ENCODE measurements at regions not wholly inside any gene's neighbourhood (a gene's known extent, or its start where the extent isn't known, plus 50 kb on each side); places are given as distances from the start of the nearest gene placed in this dataset.

DNA sequence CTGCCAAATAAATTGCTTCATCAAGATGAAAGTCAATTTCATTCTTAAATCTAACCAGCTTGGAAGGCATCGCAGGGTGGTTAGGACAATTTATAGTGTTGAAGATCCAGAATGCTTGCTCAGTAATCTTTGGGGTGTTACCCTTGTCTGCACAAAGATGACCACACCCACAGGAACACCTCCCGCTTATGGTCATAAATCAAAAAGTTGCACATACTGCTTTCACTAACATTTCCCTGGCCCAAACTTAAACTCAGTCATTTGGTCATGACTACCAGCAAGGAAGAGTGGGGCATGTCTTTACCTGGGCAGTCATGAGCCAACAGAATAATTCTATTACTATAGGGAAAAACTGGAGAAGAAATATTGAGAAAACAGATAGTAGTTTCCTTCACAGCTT is 57.6 kb upstream of the KIF2B start:
- Histone ChIP-seq H3K27ac (ENCODE audit: low read depth) (no peak overlapping the region), H3K4me2 (no peak overlapping the region), H4K20me1 (replicated peaks; ENCODE audit: insufficient read depth) (no peaks in the 10 kb centered on the region), H3K27me3 (ENCODE audit: insufficient read depth) (no peaks in the 10 kb centered on the region), H2AFZ (no peak overlapping the region), H3K36me3 (ENCODE audit: insufficient read depth) (no peaks in the 10 kb centered on the region), H3F3A (replicated peaks; ENCODE audit: low read depth) (no peaks in the 10 kb centered on the region), H3K79me2 (replicated peaks; ENCODE audit: insufficient read depth) (no peaks in the 10 kb centered on the region), H3K9me2 (ENCODE audit: insufficient read depth) (no peaks in the 10 kb centered on the region; the same call in 1 of the 2 replicates), H3K4me1 (ENCODE audit: insufficient read depth) (peaks cover 3% of the 10 kb centered on the region; the same call in 1 of the 2 replicates), H3K4me3 (no peak overlapping the region)
- TF ChIP-seq STAT1 (IDR thresholded peaks at IDR 0.05; ENCODE audit: unreplicated experiment), result no peak
- no peak for TF ChIP-seq ZNF331 (CRISPR knock-in tag; IDR thresholded peaks at IDR 0.05; ENCODE audit: low read depth)
- TF ChIP-seq NANOG (IDR thresholded peaks at IDR 0.05; ENCODE audit: borderline replicate concordance), result no peak
- TF ChIP-seq, protein P1, sequence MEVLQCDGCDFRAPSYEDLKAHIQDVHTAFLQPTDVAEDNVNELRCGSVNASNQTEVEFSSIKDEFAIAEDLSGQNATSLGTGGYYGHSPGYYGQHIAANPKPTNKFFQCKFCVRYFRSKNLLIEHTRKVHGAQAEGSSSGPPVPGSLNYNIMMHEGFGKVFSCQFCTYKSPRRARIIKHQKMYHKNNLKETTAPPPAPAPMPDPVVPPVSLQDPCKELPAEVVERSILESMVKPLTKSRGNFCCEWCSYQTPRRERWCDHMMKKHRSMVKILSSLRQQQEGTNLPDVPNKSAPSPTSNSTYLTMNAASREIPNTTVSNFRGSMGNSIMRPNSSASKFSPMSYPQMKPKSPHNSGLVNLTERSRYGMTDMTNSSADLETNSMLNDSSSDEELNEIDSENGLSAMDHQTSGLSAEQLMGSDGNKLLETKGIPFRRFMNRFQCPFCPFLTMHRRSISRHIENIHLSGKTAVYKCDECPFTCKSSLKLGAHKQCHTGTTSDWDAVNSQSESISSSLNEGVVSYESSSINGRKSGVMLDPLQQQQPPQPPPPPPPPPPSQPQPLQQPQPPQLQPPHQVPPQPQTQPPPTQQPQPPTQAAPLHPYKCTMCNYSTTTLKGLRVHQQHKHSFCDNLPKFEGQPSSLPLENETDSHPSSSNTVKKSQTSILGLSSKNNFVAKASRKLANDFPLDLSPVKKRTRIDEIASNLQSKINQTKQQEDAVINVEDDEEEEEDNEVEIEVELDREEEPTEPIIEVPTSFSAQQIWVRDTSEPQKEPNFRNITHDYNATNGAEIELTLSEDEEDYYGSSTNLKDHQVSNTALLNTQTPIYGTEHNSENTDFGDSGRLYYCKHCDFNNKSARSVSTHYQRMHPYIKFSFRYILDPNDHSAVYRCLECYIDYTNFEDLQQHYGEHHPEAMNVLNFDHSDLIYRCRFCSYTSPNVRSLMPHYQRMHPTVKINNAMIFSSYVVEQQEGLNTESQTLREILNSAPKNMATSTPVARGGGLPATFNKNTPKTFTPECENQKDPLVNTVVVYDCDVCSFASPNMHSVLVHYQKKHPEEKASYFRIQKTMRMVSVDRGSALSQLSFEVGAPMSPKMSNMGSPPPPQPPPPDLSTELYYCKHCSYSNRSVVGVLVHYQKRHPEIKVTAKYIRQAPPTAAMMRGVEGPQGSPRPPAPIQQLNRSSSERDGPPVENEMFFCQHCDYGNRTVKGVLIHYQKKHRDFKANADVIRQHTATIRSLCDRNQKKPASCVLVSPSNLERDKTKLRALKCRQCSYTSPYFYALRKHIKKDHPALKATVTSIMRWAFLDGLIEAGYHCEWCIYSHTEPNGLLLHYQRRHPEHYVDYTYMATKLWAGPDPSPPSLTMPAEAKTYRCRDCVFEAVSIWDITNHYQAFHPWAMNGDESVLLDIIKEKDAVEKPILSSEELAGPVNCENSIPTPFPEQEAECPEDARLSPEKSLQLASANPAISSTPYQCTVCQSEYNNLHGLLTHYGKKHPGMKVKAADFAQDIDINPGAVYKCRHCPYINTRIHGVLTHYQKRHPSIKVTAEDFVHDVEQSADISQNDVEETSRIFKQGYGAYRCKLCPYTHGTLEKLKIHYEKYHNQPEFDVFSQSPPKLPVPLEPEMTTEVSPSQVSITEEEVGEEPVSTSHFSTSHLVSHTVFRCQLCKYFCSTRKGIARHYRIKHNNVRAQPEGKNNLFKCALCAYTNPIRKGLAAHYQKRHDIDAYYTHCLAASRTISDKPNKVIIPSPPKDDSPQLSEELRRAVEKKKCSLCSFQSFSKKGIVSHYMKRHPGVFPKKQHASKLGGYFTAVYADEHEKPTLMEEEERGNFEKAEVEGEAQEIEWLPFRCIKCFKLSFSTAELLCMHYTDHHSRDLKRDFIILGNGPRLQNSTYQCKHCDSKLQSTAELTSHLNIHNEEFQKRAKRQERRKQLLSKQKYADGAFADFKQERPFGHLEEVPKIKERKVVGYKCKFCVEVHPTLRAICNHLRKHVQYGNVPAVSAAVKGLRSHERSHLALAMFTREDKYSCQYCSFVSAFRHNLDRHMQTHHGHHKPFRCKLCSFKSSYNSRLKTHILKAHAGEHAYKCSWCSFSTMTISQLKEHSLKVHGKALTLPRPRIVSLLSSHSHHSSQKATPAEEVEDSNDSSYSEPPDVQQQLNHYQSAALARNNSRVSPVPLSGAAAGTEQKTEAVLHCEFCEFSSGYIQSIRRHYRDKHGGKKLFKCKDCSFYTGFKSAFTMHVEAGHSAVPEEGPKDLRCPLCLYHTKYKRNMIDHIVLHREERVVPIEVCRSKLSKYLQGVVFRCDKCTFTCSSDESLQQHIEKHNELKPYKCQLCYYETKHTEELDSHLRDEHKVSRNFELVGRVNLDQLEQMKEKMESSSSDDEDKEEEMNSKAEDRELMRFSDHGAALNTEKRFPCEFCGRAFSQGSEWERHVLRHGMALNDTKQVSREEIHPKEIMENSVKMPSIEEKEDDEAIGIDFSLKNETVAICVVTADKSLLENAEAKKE (CRISPR knock-in tag; IDR thresholded peaks at IDR 0.05), result no peak
- TF ChIP-seq POLR2AphosphoS5 (IDR thresholded peaks at IDR 0.05; ENCODE audit: low read depth), result no peak
- TF ChIP-seq, protein P2, sequence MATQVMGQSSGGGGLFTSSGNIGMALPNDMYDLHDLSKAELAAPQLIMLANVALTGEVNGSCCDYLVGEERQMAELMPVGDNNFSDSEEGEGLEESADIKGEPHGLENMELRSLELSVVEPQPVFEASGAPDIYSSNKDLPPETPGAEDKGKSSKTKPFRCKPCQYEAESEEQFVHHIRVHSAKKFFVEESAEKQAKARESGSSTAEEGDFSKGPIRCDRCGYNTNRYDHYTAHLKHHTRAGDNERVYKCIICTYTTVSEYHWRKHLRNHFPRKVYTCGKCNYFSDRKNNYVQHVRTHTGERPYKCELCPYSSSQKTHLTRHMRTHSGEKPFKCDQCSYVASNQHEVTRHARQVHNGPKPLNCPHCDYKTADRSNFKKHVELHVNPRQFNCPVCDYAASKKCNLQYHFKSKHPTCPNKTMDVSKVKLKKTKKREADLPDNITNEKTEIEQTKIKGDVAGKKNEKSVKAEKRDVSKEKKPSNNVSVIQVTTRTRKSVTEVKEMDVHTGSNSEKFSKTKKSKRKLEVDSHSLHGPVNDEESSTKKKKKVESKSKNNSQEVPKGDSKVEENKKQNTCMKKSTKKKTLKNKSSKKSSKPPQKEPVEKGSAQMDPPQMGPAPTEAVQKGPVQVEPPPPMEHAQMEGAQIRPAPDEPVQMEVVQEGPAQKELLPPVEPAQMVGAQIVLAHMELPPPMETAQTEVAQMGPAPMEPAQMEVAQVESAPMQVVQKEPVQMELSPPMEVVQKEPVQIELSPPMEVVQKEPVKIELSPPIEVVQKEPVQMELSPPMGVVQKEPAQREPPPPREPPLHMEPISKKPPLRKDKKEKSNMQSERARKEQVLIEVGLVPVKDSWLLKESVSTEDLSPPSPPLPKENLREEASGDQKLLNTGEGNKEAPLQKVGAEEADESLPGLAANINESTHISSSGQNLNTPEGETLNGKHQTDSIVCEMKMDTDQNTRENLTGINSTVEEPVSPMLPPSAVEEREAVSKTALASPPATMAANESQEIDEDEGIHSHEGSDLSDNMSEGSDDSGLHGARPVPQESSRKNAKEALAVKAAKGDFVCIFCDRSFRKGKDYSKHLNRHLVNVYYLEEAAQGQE (IDR thresholded peaks at IDR 0.05; ENCODE audit: unreplicated experiment), result no peak
- TF ChIP-seq EZH2 (IDR thresholded peaks at IDR 0.05; ENCODE audit: low read depth, unreplicated experiment), result no peak
- TF ChIP-seq, protein P3, sequence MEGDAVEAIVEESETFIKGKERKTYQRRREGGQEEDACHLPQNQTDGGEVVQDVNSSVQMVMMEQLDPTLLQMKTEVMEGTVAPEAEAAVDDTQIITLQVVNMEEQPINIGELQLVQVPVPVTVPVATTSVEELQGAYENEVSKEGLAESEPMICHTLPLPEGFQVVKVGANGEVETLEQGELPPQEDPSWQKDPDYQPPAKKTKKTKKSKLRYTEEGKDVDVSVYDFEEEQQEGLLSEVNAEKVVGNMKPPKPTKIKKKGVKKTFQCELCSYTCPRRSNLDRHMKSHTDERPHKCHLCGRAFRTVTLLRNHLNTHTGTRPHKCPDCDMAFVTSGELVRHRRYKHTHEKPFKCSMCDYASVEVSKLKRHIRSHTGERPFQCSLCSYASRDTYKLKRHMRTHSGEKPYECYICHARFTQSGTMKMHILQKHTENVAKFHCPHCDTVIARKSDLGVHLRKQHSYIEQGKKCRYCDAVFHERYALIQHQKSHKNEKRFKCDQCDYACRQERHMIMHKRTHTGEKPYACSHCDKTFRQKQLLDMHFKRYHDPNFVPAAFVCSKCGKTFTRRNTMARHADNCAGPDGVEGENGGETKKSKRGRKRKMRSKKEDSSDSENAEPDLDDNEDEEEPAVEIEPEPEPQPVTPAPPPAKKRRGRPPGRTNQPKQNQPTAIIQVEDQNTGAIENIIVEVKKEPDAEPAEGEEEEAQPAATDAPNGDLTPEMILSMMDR (conservative IDR thresholded peaks at IDR 0.05; ENCODE audit: low read depth in 2 of 2), result no peak
- no peak for TF ChIP-seq EZH2phosphoT487 (IDR thresholded peaks at IDR 0.05; ENCODE audit: unreplicated experiment)
- no peak for TF ChIP-seq CREB1 (CRISPR knock-in tag; IDR thresholded peaks at IDR 0.05; ENCODE audit: low read depth)
- TF ChIP-seq, protein P4, sequence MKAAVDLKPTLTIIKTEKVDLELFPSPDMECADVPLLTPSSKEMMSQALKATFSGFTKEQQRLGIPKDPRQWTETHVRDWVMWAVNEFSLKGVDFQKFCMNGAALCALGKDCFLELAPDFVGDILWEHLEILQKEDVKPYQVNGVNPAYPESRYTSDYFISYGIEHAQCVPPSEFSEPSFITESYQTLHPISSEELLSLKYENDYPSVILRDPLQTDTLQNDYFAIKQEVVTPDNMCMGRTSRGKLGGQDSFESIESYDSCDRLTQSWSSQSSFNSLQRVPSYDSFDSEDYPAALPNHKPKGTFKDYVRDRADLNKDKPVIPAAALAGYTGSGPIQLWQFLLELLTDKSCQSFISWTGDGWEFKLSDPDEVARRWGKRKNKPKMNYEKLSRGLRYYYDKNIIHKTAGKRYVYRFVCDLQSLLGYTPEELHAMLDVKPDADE (IDR thresholded peaks at IDR 0.05), result no peak
- no peak for TF ChIP-seq ZNF114 (CRISPR knock-in tag; IDR thresholded peaks at IDR 0.05)
- TF ChIP-seq JUNB (IDR thresholded peaks at IDR 0.05; ENCODE audit: unreplicated experiment), result no peak
- Mint-ChIP-seq H3K4me3 (no peak overlapping the region), H3K4me1 (peaks cover 4% of the 10 kb centered on the region; the same call in 2 of the 3 replicates), H3K27me3 (ENCODE audit: insufficient read depth, low read depth, poor library complexity) (no peaks in the 10 kb centered on the region), H3K9me3 (peaks cover 6% of the 10 kb centered on the region; the same call in 2 of the 3 replicates), H3K27ac (no peak overlapping the region; the same call in 1 of the 2 replicates), H3K36me3 (ENCODE audit: low read depth) (peaks cover under 1% of the 10 kb centered on the region; the same call in 2 of the 3 replicates)
- DNase-seq (ENCODE audit: low spot score) (no peak), ATAC-seq (no peak)

All from GM23338 (cell line).